ENCODE measurements at regions not wholly inside any gene's neighbourhood (a gene's known extent, or its start where the extent isn't known, plus 50 kb on each side); places are given as distances from the start of the nearest gene placed in this dataset.

DNA sequence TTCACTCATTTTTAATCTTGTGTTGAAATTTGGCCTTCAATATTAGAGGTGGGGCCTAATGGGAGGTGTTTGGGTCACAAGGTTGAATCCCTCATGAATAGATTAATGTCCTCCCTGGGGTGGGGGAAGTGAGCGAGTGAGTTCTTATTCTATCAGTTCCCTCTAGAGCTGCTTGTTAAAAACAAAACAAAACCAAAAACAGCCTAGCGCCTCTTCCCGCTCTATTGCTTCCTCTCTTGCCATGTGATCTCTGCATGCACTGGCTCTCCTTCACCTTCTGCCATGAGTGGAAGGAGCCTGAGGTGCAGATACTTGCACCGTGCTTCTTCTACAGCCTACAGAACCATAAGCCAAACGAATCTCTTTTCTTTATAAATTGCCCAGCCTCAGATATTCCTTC is 89.6 kb upstream of the SLC35F1 start:
- Mint-ChIP-seq H3K27ac (no peak overlapping the region), H3K9me3 (peaks cover 6 to 7% of the 10 kb centered on the region in 2 experiments; a peak in 4 of 5 replicates), H3K4me1 (no peaks in the 10 kb centered on the region; a peak in 1 of 4 replicates), H3K36me3 (ENCODE audit: insufficient read depth in 1 of 3, low read depth in 3 of 3) (peaks cover 0 to 4% (median 0%) of the 10 kb centered on the region in 3 experiments; a peak in 3 of 7 replicates), H3K27me3 (ENCODE audit: low read depth) (no peaks in the 10 kb centered on the region), H3K4me3 (no peak overlapping the region)
- no peak overlapping the region for H4K91ac ChIP-seq (ENCODE audit: insufficient read length, low read depth, low read length)
- H4K8ac ChIP-seq (replicated peaks; ENCODE audit: insufficient read length, low read depth, low read length) = no peak overlapping the region
- no peak overlapping the region for H3K14ac ChIP-seq (ENCODE audit: insufficient read depth, low read length)
- H2BK5ac ChIP-seq (ENCODE audit: insufficient read length, low read length) = no peak overlapping the region
- no peaks in the 10 kb centered on the region for H3K9me3 ChIP-seq (ENCODE audit: control insufficient read depth, low read depth, low read length)
- DNase-seq = no peak
- no peaks in the 10 kb centered on the region for H3K23me2 ChIP-seq (ENCODE audit: insufficient read length, low read depth, low read length, poor library complexity, severe bottlenecking)
- no peaks in the 10 kb centered on the region; the same call in 1 of the 2 replicates for H3K79me2 ChIP-seq (ENCODE audit: insufficient read depth, low read length)
- no peak overlapping the region for H2BK12ac ChIP-seq (ENCODE audit: insufficient read length, low read depth, low read length)
- H3K27ac ChIP-seq (ENCODE audit: insufficient read length, low read depth, low read length) = no peak overlapping the region
- no peak overlapping the region for H3K4me2 ChIP-seq (ENCODE audit: insufficient read depth, insufficient read length, low read length)
- H3K9ac ChIP-seq (ENCODE audit: extremely low read depth, insufficient read length, low read length) = no peak overlapping the region
- no peak overlapping the region for H2AFZ ChIP-seq (ENCODE audit: low read length)
- no CpG with 5 or more reads among the region's 5 CpGs for WGBS (ENCODE audit: extremely low coverage, insufficient read length, low lambda C conversion rate)
- H4K5ac ChIP-seq (ENCODE audit: insufficient read length, low read depth, low read length) = no peak overlapping the region
- H3K56ac ChIP-seq (ENCODE audit: insufficient read length, low read depth, low read length) = no peak overlapping the region
- H4K20me1 ChIP-seq (ENCODE audit: control insufficient read depth, insufficient read depth, insufficient read length) = no peaks in the 10 kb centered on the region
- no peaks in the 10 kb centered on the region for H3K4me1 ChIP-seq (ENCODE audit: insufficient read depth, low read length)
- TF ChIP-seq, protein P1, sequence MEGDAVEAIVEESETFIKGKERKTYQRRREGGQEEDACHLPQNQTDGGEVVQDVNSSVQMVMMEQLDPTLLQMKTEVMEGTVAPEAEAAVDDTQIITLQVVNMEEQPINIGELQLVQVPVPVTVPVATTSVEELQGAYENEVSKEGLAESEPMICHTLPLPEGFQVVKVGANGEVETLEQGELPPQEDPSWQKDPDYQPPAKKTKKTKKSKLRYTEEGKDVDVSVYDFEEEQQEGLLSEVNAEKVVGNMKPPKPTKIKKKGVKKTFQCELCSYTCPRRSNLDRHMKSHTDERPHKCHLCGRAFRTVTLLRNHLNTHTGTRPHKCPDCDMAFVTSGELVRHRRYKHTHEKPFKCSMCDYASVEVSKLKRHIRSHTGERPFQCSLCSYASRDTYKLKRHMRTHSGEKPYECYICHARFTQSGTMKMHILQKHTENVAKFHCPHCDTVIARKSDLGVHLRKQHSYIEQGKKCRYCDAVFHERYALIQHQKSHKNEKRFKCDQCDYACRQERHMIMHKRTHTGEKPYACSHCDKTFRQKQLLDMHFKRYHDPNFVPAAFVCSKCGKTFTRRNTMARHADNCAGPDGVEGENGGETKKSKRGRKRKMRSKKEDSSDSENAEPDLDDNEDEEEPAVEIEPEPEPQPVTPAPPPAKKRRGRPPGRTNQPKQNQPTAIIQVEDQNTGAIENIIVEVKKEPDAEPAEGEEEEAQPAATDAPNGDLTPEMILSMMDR (conservative IDR thresholded peaks at IDR 0.05) = no peak
- H3K79me1 ChIP-seq (ENCODE audit: insufficient read depth, low read depth, low read length, poor library complexity, severe bottlenecking) = no peaks in the 10 kb centered on the region
- H2AK5ac ChIP-seq (ENCODE audit: insufficient read length, low read length) = no peak overlapping the region
- H3K4ac ChIP-seq (ENCODE audit: low read depth, low read length) = no peak overlapping the region
- no peak overlapping the region for H2BK15ac ChIP-seq (ENCODE audit: low read depth, low read length)
- no peak overlapping the region for H2BK120ac ChIP-seq (ENCODE audit: low read depth, low read length, poor library complexity, severe bottlenecking)
- H3K23ac ChIP-seq (ENCODE audit: insufficient read length, low read depth, low read length) = no peak overlapping the region
- no peak overlapping the region for H3K18ac ChIP-seq (ENCODE audit: insufficient read length, low read depth, low read length)
- H2BK20ac ChIP-seq (ENCODE audit: low read depth, low read length, poor library complexity, severe bottlenecking) = no peak overlapping the region
- no peak overlapping the region for H3T11ph ChIP-seq (ENCODE audit: low read length)
- no peaks in the 10 kb centered on the region for H3K27me3 ChIP-seq (ENCODE audit: insufficient read depth, low read length)

All from H9 (cell line).